HCT116 (cell line): ENCODE measurements at regions not wholly inside any gene's neighbourhood (a gene's known extent, or its start where the extent isn't known, plus 50 kb on each side); places are given as distances from the start of the nearest gene placed in this dataset.

Source experiments
- ATAC-seq: fragments of 200-7000 bp; cut with Tn5 transposase; 2 replicates; pipeline ENCODE4 v1.9.1; 2020; ENCODE audit warnings: mild to moderate bottlenecking, moderate library complexity
- BruUV-seq: library from RNA; stranded (reverse); fragments of 400-500 nt; replicated peaks from 2 replicates; lab custom pipeline; 2021; lab: Mats Ljungman, UMichigan
- CTCF ChIA-PET: fragments of 300-600 bp; sonication (Branson Sonifier 250); formaldehyde crosslinking; loops from one replicate; lab custom pipeline; 2021; ENCODE audit warnings: antibody characterized with exemption; lab: Charles Lee
- POLR2A ChIA-PET: fragments of 300-600, 350-600 bp; sonication (Branson Sonifier 250); formaldehyde crosslinking; loops from one replicate; lab custom pipeline; 2021; ENCODE audit warnings: antibody characterized with exemption; lab: Charles Lee
- RAD21 ChIA-PET, 2 experiments: fragments of 300-600 bp; sonication (Branson Sonifier 250); formaldehyde crosslinking; loops; one replicate each; lab custom pipeline; 2023; ENCODE audit warnings: low total read pairs in 2 of 2; ENCODE audit not compliant: uncharacterized antibody in 2 of 2, unreplicated experiment in 2 of 2, low non-redundant PET in 1 of 2; lab: Charles Lee
- DNase-seq: peaks from one replicate; pipeline ENCODE4 v3.0.0-alpha.2; 2010; ENCODE audit warnings: low read depth, low spot score
- H2AFZ ChIP-seq: fragments of 200-600 bp; shearing (Covaris generic), sonication (generic); 2 replicates; pipeline ENCODE4 v1.6.1; 2017; ENCODE audit warnings: low read depth, mixed run types, mixed read lengths, antibody characterized with exemption, low read length; ENCODE audit not compliant: poor library complexity, severe bottlenecking
- H3K27ac ChIP-seq: 2 replicates; pipeline ENCODE4 v1.5.1; 2012; ENCODE audit warnings: low read depth, low read length
- H3K27me3 ChIP-seq: fragments of 200-600 bp; sonication (generic); 2 replicates; pipeline ENCODE4 v1.6.1; 2016; ENCODE audit warnings: mixed run types, low read length, mixed read lengths; ENCODE audit not compliant: insufficient read depth
- H3K36me3 ChIP-seq, 2 experiments: fragments of 200-500 bp in 1 of 2; fragments of 200-600 bp in 1 of 2; sonication (Bioruptor generic) in 1 of 2; sonication (generic) in 1 of 2; 2 replicates each; pipeline versions ENCODE4 v1.5.1 to v1.6.1; 2014 to 2016; ENCODE audit warnings: low read length in 2 of 2, inconsistent platforms in 1 of 2, mixed read lengths in 1 of 2, mixed run types in 1 of 2; ENCODE audit not compliant: insufficient read depth in 2 of 2, control insufficient read depth in 1 of 2
- H3K4me1 ChIP-seq, 2 experiments: fragments of 200-600 bp in 1 of 2; sonication (generic) in 1 of 2; 2 replicates each; pipeline versions ENCODE4 v1.5.1 to v1.6.1; 2012 to 2017; ENCODE audit warnings: low read length in 2 of 2, inconsistent platforms in 1 of 2, mild to moderate bottlenecking in 1 of 2, mixed read lengths in 1 of 2, mixed run types in 1 of 2, moderate library complexity in 1 of 2; ENCODE audit not compliant: insufficient read depth in 2 of 2, control insufficient read depth in 1 of 2
- H3K4me2 ChIP-seq: fragments of 200-600 bp; sonication (generic); 2 replicates; pipeline ENCODE4 v1.6.1; 2017; ENCODE audit warnings: mixed run types, low read length, mixed read lengths
- H3K4me3 ChIP-seq, 2 experiments: fragments of 200-600 bp in 1 of 2; sonication (generic) in 1 of 2; replicated peaks in 1 of 2; 2 replicates each; pipeline ENCODE4 v1.5.1; 2011 to 2016; ENCODE audit warnings: low read length in 2 of 2, control low read depth in 1 of 2, low read depth in 1 of 2, mild to moderate bottlenecking in 1 of 2, mixed read lengths in 1 of 2, mixed run types in 1 of 2
- H3K79me2 ChIP-seq: fragments of 200-600 bp; sonication (generic); 2 replicates; pipeline ENCODE4 v1.6.1; 2017; ENCODE audit warnings: mild to moderate bottlenecking, mixed run types, low read length, moderate library complexity, mixed read lengths; ENCODE audit not compliant: insufficient read depth
- H3K9ac ChIP-seq: fragments of 200-600 bp; sonication (generic); 2 replicates; pipeline ENCODE4 v1.6.1; 2016; ENCODE audit warnings: low read length, mixed read lengths
- H3K9me2 ChIP-seq: fragments of 200-600 bp; sonication (generic), shearing (Covaris generic); 2 replicates; pipeline ENCODE4 v1.6.1; 2017; ENCODE audit warnings: mixed run types, mild to moderate bottlenecking, moderate library complexity; ENCODE audit not compliant: insufficient read depth
- H3K9me3 ChIP-seq, 2 experiments: fragments of 200-500 bp in 1 of 2; fragments of 200-600 bp in 1 of 2; sonication (Bioruptor generic) in 1 of 2; sonication (generic) in 1 of 2; 2 replicates each; pipeline ENCODE4 v1.6.1; 2014 to 2017; ENCODE audit warnings: low read length in 2 of 2, mixed read lengths in 2 of 2, inconsistent platforms in 1 of 2, low read depth in 1 of 2, mild to moderate bottlenecking in 1 of 2, mixed run types in 1 of 2, moderate library complexity in 1 of 2; ENCODE audit not compliant: control insufficient read depth in 1 of 2, insufficient read depth in 1 of 2
- H4K20me1 ChIP-seq: fragments of 200-600 bp; sonication (generic), shearing (Covaris generic); 2 replicates; pipeline ENCODE4 v1.6.1; 2017; ENCODE audit warnings: mixed run types, mild to moderate bottlenecking, moderate library complexity; ENCODE audit not compliant: insufficient read depth
- ATF3 ChIP-seq: IDR thresholded peaks from 2 replicates; pipeline ENCODE4 v1.6.1; 2012
- CEBPB ChIP-seq: IDR thresholded peaks from 2 replicates; pipeline ENCODE4 v1.6.1; 2012; ENCODE audit warnings: low read depth
- CTCF ChIP-seq, 3 experiments: fragments of 200-600 bp in 1 of 3; sonication (generic) in 1 of 3; IDR thresholded peaks in 2 of 3; conservative IDR thresholded peaks in 1 of 3; 2 replicates each; pipeline ENCODE4 v1.5.1; 2012 to 2017; ENCODE audit warnings: low read depth in 2 of 3, low read length in 2 of 3, antibody characterized with exemption in 1 of 3, borderline replicate concordance in 1 of 3, control low read depth in 1 of 3, mild to moderate bottlenecking in 1 of 3, mixed read lengths in 1 of 3, mixed run types in 1 of 3, moderate library complexity in 1 of 3; ENCODE audit not compliant: insufficient read depth in 1 of 3
- EGR1 ChIP-seq: IDR thresholded peaks from 2 replicates; pipeline ENCODE4 v1.6.1; 2012; ENCODE audit warnings: low read depth
- ELF1 ChIP-seq: IDR thresholded peaks from 2 replicates; pipeline ENCODE4 v1.6.1; 2012; ENCODE audit warnings: low read depth, borderline replicate concordance
- EZH2 ChIP-seq: fragments of 200-600 bp; sonication (generic); IDR thresholded peaks from 2 replicates; pipeline ENCODE4 v1.6.1; 2017; ENCODE audit warnings: antibody characterized with exemption, mixed run types
- EZH2phosphoT487 ChIP-seq: fragments of 200-600 bp; IDR thresholded peaks from 2 replicates; pipeline ENCODE4 v1.6.1; 2018; ENCODE audit warnings: antibody characterized with exemption, borderline replicate concordance
- FOSL1 ChIP-seq: IDR thresholded peaks from 2 replicates; pipeline ENCODE4 v1.6.1; 2012; ENCODE audit warnings: low read depth
- JUND ChIP-seq: IDR thresholded peaks from 2 replicates; pipeline ENCODE4 v1.6.1; 2012
- MAX ChIP-seq: IDR thresholded peaks from 2 replicates; pipeline ENCODE4 v1.6.1; 2012
- POLR2A ChIP-seq: IDR thresholded peaks from 2 replicates; pipeline ENCODE4 v1.7.0; 2011; ENCODE audit warnings: borderline replicate concordance; ENCODE audit not compliant: insufficient read depth, insufficient read length; ENCODE audit errors: extremely low read depth
- POLR2AphosphoS5 ChIP-seq: IDR thresholded peaks from 2 replicates; pipeline ENCODE4 v1.6.1; 2011; ENCODE audit warnings: mild to moderate bottlenecking, low read depth, low read length, moderate library complexity
- REST ChIP-seq: IDR thresholded peaks from 2 replicates; pipeline ENCODE4 v1.6.1; 2012; ENCODE audit warnings: low read depth
- SIN3A ChIP-seq: IDR thresholded peaks from 2 replicates; pipeline ENCODE4 v1.6.1; 2012; ENCODE audit warnings: low read depth
- SP1 ChIP-seq: IDR thresholded peaks from 2 replicates; pipeline ENCODE4 v1.6.1; 2012; ENCODE audit warnings: low read depth
- SRF ChIP-seq: IDR thresholded peaks from 2 replicates; pipeline ENCODE4 v1.6.1; 2012; ENCODE audit warnings: low read depth
- TCF7L2 ChIP-seq: IDR thresholded peaks from 2 replicates; pipeline ENCODE4 v1.7.0; 2011; ENCODE audit warnings: borderline replicate concordance, inconsistent platforms; ENCODE audit not compliant: insufficient read depth, insufficient read length; ENCODE audit errors: extremely low read depth
- YY1 ChIP-seq: IDR thresholded peaks from 2 replicates; pipeline ENCODE4 v1.6.1; 2011; ENCODE audit warnings: low read length, low read depth, moderate library complexity, mild to moderate bottlenecking; ENCODE audit not compliant: insufficient replicate concordance; ENCODE audit errors: extremely low read depth
- ZFX ChIP-seq: fragments of 450-650 bp; IDR thresholded peaks from 2 replicates; pipeline ENCODE4 v1.6.1; 2017
- ZNF274 ChIP-seq: fragments of 200-500 bp; sonication (Bioruptor generic); IDR thresholded peaks from 2 replicates; pipeline ENCODE4 v1.6.1; 2014; ENCODE audit warnings: mild to moderate bottlenecking, low read depth, low read length, inconsistent platforms
- intact Hi-C: fragments of 100-400 bp; cut with micrococcal nuclease; formaldehyde crosslinking; loops from 2 replicates; pipeline ENCODE4 v1.10.0; 2022

- CTCF ChIA-PET: interaction anchor here (0.9 kb wide), 1 partner anchor 19 kb away, joined by 3 read pairs; no protein-coding TSS in a partner anchor
Observed at GRCh38 chr6:71209626-71210025, 79.0 kb upstream of the OGFRL1 start.

More at GRCh38 chr6:71209626-71210025, 79.0 kb upstream of the OGFRL1 start:
- H3K9me3 ChIP-seq: no peaks in the 10 kb centered on the region
- H3K9me2 ChIP-seq: no peaks in the 10 kb centered on the region
- no peaks in the 10 kb centered on the region for H3K79me2 ChIP-seq
- RAD21 ChIA-PET: no interaction called here
- H4K20me1 ChIP-seq: no peaks in the 10 kb centered on the region
- POLR2A ChIA-PET: no interaction called here
- no peak for ATAC-seq
- H3K9ac ChIP-seq: no peak overlapping the region
- H3K4me3 ChIP-seq: no peak overlapping the region
- H3K27ac ChIP-seq: no peak overlapping the region
- no peak overlapping the region for H2AFZ ChIP-seq
- BruUV-seq: no TSS peak
- no peak for DNase-seq
- no peak overlapping the region for H3K4me2 ChIP-seq
- intact Hi-C loops: no loop called here
- peaks cover 5% of the 10 kb centered on the region; the same call in 1 of the 2 replicates for H3K27me3 ChIP-seq
- TF ChIP-seq MAX (no peak), SIN3A (no peak), EZH2 (no peak), ELF1 (no peak), SP1 (no peak), ATF3 (no peak), CEBPB (no peak), ZFX (no peak), JUND (no peak), ZNF274 (no peak), CTCF (IDR thresholded peaks at IDR 0.05 in 2 of 3, conservative IDR thresholded peaks at IDR 0.05 in 1 of 3; ENCODE audit: borderline replicate concordance in 1 of 3, insufficient read depth in 1 of 3, low read depth in 2 of 3, low read length in 2 of 3) (no peak), SRF (no peak), EGR1 (no peak), EZH2phosphoT487 (no peak), POLR2AphosphoS5 (no peak), REST (no peak), POLR2A (no peak), FOSL1 (no peak), YY1 (no peak), TCF7L2 (no peak)
- no peaks in the 10 kb centered on the region for H3K4me1 ChIP-seq
- no peaks in the 10 kb centered on the region for H3K36me3 ChIP-seq
